ENCODE measurements at regions not wholly inside any gene's neighbourhood (a gene's known extent, or its start where the extent isn't known, plus 50 kb on each side); places are given as distances from the start of the nearest gene placed in this dataset.

DNA sequence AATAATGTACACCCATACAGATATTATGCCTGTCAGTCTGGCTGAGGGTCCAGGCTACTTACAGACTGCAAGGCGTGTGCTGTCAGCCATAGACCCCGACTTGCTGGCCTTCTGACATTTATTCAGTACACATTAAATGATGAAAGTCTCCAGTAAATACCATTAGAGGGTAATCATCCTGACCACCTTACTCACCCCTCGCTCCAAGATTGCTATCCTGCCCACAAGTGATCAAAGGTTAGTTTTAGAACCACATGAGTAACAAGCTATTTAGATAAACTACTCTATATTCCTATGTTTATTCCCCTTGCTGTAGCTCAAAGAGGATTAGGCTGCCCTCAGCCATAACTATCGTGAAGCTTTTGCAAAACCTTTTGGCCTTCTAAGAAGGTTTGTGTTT, 1426.7 kb downstream of the NLGN4Y start:
- H3K4me3 ChIP-seq (ENCODE audit: low read depth, low read length) = no peak overlapping the region
- no peaks in the 10 kb centered on the region for H3K27me3 ChIP-seq (ENCODE audit: control insufficient read depth, insufficient read depth, low read length)
- TF ChIP-seq, protein P1, sequence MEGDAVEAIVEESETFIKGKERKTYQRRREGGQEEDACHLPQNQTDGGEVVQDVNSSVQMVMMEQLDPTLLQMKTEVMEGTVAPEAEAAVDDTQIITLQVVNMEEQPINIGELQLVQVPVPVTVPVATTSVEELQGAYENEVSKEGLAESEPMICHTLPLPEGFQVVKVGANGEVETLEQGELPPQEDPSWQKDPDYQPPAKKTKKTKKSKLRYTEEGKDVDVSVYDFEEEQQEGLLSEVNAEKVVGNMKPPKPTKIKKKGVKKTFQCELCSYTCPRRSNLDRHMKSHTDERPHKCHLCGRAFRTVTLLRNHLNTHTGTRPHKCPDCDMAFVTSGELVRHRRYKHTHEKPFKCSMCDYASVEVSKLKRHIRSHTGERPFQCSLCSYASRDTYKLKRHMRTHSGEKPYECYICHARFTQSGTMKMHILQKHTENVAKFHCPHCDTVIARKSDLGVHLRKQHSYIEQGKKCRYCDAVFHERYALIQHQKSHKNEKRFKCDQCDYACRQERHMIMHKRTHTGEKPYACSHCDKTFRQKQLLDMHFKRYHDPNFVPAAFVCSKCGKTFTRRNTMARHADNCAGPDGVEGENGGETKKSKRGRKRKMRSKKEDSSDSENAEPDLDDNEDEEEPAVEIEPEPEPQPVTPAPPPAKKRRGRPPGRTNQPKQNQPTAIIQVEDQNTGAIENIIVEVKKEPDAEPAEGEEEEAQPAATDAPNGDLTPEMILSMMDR (IDR thresholded peaks at IDR 0.05; ENCODE audit: insufficient read depth, low read depth, low read length) = no peak
- ChIA-PET POLR2A (no interaction called here), CTCF (no interaction called here)
- no peak for DNase-seq (ENCODE audit: low read depth)
- H3K36me3 ChIP-seq (ENCODE audit: control insufficient read depth, insufficient read depth, low read length) = no peaks in the 10 kb centered on the region

- Histone ChIP-seq H3K36me3 (ENCODE audit: control insufficient read depth, insufficient read depth, low read length) (no peaks in the 10 kb centered on the region), H3K4me3 (ENCODE audit: low read depth, low read length) (no peak overlapping the region), H3K27me3 (ENCODE audit: control insufficient read depth, insufficient read depth, low read length) (no peaks in the 10 kb centered on the region)
- TF ChIP-seq, protein P1 (IDR thresholded peaks at IDR 0.05; ENCODE audit: insufficient read depth, low read depth, low read length) = no peak
- POLR2A ChIA-PET = no interaction called here
- CTCF ChIA-PET = no interaction called here
- no peak for DNase-seq (ENCODE audit: low read depth)
These were observed 1444.5 kb downstream of the NLGN4Y start for GRCh38 chrY:15968800-15969199.

- Histone ChIP-seq H3K36me3 (ENCODE audit: control insufficient read depth, insufficient read depth, low read length) (no peaks in the 10 kb centered on the region), H3K27me3 (ENCODE audit: control insufficient read depth, insufficient read depth, low read length) (no peaks in the 10 kb centered on the region), H3K4me3 (ENCODE audit: low read depth, low read length) (no peak overlapping the region)
- DNase-seq (ENCODE audit: low read depth) = no peak
- ChIA-PET CTCF (no interaction called here), POLR2A (no interaction called here)
- TF ChIP-seq, protein P1 (IDR thresholded peaks at IDR 0.05; ENCODE audit: insufficient read depth, low read depth, low read length) = no peak
These were observed 1448.9 kb downstream of the NLGN4Y start for GRCh38 chrY:15973200-15973599.

DNA sequence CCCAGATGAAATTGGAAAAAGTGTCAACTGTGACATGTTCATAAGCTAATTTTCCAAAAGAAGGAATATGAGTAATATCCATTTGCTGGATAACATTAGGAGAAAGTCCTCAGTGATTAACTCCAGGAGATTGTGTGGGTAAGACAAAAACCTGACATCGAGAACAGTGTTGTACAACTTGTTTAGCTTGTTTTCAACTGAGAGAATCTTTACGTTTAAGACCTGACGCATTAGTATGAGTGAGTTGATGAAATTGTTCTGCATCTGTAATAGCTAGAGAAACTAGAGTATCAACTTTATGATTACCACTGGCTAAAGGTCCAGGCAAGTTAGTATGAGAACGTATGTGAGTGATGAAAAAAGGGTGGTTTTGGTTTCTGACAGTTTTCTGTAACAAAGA, 1452.4 kb downstream of the NLGN4Y start:
- ChIA-PET POLR2A (no interaction called here), CTCF (no interaction called here)
- H3K4me3 ChIP-seq (ENCODE audit: low read depth, low read length) = no peak overlapping the region
- no peak for DNase-seq (ENCODE audit: low read depth)
- H3K27me3 ChIP-seq (ENCODE audit: control insufficient read depth, insufficient read depth, low read length) = no peaks in the 10 kb centered on the region
- no peaks in the 10 kb centered on the region for H3K36me3 ChIP-seq (ENCODE audit: control insufficient read depth, insufficient read depth, low read length)
- TF ChIP-seq, protein P1 (IDR thresholded peaks at IDR 0.05; ENCODE audit: insufficient read depth, low read depth, low read length) = no peak

DNA sequence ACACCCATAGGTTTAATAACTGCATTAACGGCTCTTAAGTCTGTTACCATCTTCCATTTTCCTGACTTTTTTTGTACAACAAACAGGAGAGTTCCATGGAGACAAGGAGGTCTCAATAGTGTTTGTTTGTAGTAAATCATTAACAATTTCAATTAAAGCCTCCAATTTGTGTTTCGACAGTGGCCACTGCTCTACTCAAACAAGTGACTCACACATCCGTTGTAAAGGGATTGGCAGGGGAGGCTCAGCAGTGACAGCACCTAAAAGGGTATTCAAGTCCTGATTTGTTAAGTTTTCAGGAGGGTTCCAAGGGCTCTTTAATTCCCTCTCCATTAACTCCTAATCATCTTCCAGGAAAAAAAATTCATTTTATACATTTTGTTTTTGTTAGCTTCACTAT, 1454.2 kb downstream of the NLGN4Y start:
- ChIA-PET CTCF (no interaction called here), POLR2A (no interaction called here)
- Histone ChIP-seq H3K4me3 (ENCODE audit: low read depth, low read length) (no peak overlapping the region), H3K36me3 (ENCODE audit: control insufficient read depth, insufficient read depth, low read length) (no peaks in the 10 kb centered on the region), H3K27me3 (ENCODE audit: control insufficient read depth, insufficient read depth, low read length) (no peaks in the 10 kb centered on the region)
- no peak for DNase-seq (ENCODE audit: low read depth)
- TF ChIP-seq, protein P1 (IDR thresholded peaks at IDR 0.05; ENCODE audit: insufficient read depth, low read depth, low read length) = no peak
